ENCODE measurements at regions not wholly inside any gene's neighbourhood (a gene's known extent, or its start where the extent isn't known, plus 50 kb on each side); places are given as distances from the start of the nearest gene placed in this dataset.

DNA sequence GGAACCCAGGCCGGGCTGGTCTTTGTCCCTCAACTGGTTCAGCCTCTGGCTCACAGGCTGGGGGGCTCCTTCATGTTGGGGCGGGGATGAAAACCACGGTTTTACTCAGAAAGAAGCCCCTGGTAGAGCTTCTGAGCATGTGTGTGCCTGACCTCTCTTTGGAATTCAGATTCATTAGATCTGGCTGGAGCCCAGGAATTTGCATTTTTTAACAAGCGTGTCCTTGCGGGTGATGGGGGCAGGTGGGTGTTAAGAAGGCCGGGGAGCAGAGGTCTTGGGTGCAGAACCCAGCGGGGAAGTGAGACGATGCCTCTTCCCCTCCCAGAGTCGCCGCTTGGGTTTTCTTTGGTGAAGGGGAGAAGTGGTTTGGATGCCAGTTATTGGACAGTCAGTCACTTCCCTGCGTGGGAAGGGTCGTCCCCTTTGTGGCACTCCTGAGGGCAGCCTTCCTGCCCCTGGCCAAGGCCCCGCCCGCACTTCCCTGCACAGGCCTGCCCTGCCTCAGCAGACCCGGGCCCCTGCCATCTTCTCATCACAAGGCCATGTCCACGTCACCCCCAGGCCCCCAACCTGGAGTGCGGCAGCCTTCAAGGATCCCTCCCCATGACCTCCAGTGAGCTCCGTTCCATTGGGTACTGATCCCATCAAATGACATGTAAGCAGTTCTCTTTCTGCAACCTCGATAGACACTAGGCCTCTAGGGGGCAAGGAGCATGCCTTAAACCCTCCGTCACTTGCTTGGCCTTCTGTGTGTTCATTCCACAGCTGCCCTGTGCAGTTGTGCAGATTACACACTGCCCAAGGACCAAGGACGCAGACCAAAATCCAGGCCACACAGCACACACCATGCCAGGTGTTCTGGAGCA, 177.7 kb upstream of the CIBAR2 start:
- TF ChIP-seq, protein P1, sequence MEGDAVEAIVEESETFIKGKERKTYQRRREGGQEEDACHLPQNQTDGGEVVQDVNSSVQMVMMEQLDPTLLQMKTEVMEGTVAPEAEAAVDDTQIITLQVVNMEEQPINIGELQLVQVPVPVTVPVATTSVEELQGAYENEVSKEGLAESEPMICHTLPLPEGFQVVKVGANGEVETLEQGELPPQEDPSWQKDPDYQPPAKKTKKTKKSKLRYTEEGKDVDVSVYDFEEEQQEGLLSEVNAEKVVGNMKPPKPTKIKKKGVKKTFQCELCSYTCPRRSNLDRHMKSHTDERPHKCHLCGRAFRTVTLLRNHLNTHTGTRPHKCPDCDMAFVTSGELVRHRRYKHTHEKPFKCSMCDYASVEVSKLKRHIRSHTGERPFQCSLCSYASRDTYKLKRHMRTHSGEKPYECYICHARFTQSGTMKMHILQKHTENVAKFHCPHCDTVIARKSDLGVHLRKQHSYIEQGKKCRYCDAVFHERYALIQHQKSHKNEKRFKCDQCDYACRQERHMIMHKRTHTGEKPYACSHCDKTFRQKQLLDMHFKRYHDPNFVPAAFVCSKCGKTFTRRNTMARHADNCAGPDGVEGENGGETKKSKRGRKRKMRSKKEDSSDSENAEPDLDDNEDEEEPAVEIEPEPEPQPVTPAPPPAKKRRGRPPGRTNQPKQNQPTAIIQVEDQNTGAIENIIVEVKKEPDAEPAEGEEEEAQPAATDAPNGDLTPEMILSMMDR (IDR thresholded peaks at IDR 0.05): no peak
- no peak for TF ChIP-seq POLR2A (IDR thresholded peaks at IDR 0.05)
- no peak for TF ChIP-seq POLR2AphosphoS5 (IDR thresholded peaks at IDR 0.05; ENCODE audit: insufficient read depth in 1 of 2, low read depth in 1 of 2)

All from vagina (tissue), 2 donors.